ENCODE measurements at regions not wholly inside any gene's neighbourhood (a gene's known extent, or its start where the extent isn't known, plus 50 kb on each side); places are given as distances from the start of the nearest gene placed in this dataset.
"Not testable (repeated sequence)": the region's sequence is repeated elsewhere in the genome, so short reads cannot be mapped to it uniquely, and the experiment has no call there.

DNA sequence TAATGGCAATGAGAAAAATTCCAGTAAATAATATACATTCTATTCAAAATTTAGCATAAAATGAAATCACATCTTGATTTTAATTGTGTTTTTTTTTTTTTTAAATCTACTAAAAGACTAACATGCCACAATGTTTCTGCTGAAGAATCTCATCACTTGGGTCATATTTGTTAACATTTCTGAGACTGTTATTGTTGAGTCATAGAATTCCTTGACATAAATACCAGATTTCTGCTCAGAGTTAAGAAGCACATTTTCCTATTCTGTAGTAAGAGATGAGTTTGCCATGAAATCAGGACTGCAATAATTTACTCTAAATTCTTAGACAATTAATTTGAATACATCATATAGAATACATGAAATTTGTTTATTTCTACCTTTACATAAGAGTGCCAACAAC is 154.9 kb upstream of the KYNU start:
- no peak overlapping the region for H3K4me3 ChIP-seq (ENCODE audit: low read depth, low read length)
- DNase-seq (ENCODE audit: low read depth) = no peak

DNA sequence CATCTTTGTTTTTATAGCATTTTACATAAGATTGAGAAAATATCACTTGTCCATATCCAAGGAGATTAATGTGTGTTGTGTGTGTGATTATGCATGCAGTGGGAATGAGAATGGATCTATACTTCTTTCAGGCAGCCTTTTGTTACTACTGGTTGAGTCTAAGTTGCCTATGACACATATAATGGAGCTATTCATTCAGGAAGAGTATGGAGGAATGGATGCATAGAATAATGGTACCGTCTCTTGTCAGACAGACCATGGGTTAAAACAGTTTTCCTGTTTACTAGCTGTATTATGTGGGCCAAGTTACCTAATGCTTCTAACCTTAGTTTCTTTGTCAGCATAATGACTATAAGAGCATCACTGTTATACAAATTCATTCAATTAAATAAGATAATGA is 155.4 kb upstream of the KYNU start:
- no peak for DNase-seq (ENCODE audit: low read depth)
- H3K4me3 ChIP-seq (ENCODE audit: low read depth, low read length) = no peak overlapping the region

DNA sequence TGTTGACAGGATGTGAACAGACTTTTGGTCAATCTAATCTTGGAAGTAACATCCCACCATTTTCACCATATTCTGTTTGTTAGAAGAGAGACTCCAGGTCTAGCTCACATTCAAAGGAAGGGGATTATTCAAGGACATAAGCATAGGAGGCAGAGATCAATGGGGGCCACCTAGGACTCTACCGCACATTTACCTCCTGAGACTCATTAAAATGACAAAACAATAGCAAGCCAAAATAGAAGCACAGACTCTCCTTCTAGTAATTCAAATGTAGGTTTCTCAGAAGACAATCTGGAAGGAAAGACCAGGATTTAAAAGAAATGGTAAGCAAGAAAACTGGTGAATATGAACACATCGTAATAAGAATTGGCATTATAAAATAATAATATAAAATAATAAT is 156.4 kb upstream of the KYNU start:
- no peak overlapping the region for H3K4me3 ChIP-seq (ENCODE audit: low read depth, low read length)
- no peak for DNase-seq (ENCODE audit: low read depth)

- DNase-seq (ENCODE audit: low read depth) = no peak
- no peak overlapping the region for H3K4me3 ChIP-seq (ENCODE audit: low read depth, low read length)
These were observed 158.8 kb upstream of the KYNU start for GRCh38 chr2:142718576-142719155.

- H3K4me3 ChIP-seq (ENCODE audit: low read depth, low read length) = no peak overlapping the region
- peak; percentile 35 for DNase-seq (ENCODE audit: low read depth)
These were observed 160.8 kb upstream of the KYNU start for GRCh38 chr2:142716463-142717242.

GRCh38 chr2:142714600-142714999 is 162.9 kb upstream of the KYNU start:
- no peak overlapping the region for H3K4me3 ChIP-seq (ENCODE audit: low read depth, low read length)
- no peak for DNase-seq (ENCODE audit: low read depth)

GRCh38 chr2:142710336-142710735 is 167.1 kb upstream of the KYNU start:
- no peak overlapping the region for H3K4me3 ChIP-seq (ENCODE audit: low read depth, low read length)
- DNase-seq (ENCODE audit: low read depth) = no peak

GRCh38 chr2:142707318-142707717 is 170.1 kb upstream of the KYNU start:
- no peak overlapping the region for H3K4me3 ChIP-seq (ENCODE audit: low read depth, low read length)
- DNase-seq (ENCODE audit: low read depth) = no peak

- H3K4me3 ChIP-seq (ENCODE audit: low read depth, low read length); DNase-seq (ENCODE audit: low read depth): not testable (repeated sequence)
These were observed 175.1 kb upstream of the KYNU start for GRCh38 chr2:142702397-142702796.

GRCh38 chr2:142695350-142696257 is 181.9 kb upstream of the KYNU start:
- not testable (repeated sequence) for H3K4me3 ChIP-seq (ENCODE audit: low read depth, low read length); DNase-seq (ENCODE audit: low read depth)

- no peak overlapping the region for H3K4me3 ChIP-seq (ENCODE audit: low read depth, low read length)
- DNase-seq (ENCODE audit: low read depth) = no peak
These were observed 183.2 kb upstream of the KYNU start for GRCh38 chr2:142694282-142694681.

GRCh38 chr2:142693171-142693950 is 184.1 kb upstream of the KYNU start:
- no peak overlapping the region for H3K4me3 ChIP-seq (ENCODE audit: low read depth, low read length)
- DNase-seq (ENCODE audit: low read depth) = no peak

- DNase-seq (ENCODE audit: low read depth) = no peak
- H3K4me3 ChIP-seq (ENCODE audit: low read depth, low read length) = no peak overlapping the region
These were observed 188.4 kb upstream of the KYNU start for GRCh38 chr2:142688856-142689605.

DNA sequence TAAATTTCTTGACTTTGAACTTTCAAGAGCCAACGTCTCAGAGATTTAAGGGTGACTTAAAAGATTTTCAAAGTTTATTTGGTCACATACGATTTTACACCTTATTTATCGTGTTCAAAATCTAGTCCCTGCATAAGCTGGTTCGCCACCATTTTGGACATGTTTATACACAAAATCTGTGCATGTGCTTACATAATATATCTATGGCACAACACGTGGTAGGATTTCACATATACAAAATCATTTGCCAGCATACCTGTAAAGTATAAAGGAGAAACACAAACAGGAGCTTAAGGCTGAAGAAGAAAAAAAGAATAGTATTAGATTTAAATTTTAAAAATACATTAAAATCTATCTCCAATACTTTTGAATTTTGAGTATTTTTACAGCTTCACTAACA is 190.0 kb upstream of the KYNU start:
- H3K4me3 ChIP-seq (ENCODE audit: low read depth, low read length) = no peak overlapping the region
- no peak for DNase-seq (ENCODE audit: low read depth)

- no peak overlapping the region for H3K4me3 ChIP-seq (ENCODE audit: low read depth, low read length)
- DNase-seq (ENCODE audit: low read depth) = no peak
These were observed 190.4 kb upstream of the KYNU start for GRCh38 chr2:142687075-142687474.

DNA sequence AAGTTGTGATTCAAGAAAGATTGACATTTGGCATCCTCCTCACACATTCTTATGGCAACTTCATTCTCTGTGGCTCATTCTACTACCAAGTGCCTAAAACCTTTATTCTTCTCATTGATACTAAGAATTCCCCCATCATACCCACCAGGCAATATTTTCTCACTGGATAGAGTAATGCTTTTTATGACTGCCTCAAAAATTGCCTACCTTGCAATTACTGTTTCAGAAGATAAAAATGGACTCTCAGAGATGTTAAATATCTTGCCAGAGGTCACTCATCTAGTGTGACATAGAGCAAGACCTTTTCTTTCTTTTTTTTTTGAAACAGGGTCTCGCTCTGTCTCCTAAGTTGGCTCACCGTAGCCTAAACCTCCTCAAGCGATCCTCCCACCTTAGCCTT is 192.8 kb upstream of the KYNU start:
- H3K4me3 ChIP-seq (ENCODE audit: low read depth, low read length) = no peak overlapping the region
- DNase-seq (ENCODE audit: low read depth) = no peak

DNA sequence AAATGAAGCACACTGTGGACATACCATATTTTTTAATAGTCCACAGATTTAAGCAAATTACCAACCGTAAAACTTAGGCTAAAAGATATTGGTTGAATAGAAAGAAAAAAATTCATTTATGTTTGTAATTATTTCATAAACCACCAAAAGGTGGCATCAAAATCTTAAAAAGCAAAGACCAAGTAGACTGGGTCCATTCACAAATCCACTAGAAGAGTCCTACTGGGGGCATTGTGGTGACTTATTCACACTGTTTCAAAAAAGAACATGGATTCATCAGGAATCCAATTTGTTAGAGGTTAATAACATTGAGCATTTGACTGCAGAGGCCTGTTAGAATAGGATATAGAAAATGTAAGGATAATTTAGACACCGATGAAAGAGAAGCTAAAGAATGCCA is 194.9 kb upstream of the KYNU start:
- no peak overlapping the region for H3K4me3 ChIP-seq (ENCODE audit: low read depth, low read length)
- peak; percentile 1 for DNase-seq (ENCODE audit: low read depth)

- DNase-seq (ENCODE audit: low read depth) = no peak
- H3K4me3 ChIP-seq (ENCODE audit: low read depth, low read length) = no peak overlapping the region
These were observed 195.5 kb upstream of the KYNU start for GRCh38 chr2:142681952-142682351.

DNA sequence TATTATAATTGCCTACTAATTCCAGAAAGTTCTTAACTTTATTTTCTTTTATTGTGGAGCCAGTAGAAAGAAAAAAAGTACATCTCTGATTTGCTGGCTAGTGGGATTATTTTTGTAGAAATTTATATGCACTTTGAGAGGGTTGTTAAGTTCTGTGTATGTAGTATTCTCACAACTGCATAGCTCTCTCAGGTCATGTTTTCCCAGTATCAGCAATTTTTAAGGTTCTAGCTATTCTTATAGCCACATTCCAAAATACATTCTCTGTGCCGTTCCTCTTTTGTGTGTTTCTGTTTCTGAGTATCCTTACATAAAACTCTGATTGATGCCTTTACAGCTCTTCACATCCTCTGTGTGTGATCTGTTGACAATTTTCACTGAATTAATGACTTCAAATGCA is 199.3 kb upstream of the KYNU start:
- no peak overlapping the region for H3K4me3 ChIP-seq (ENCODE audit: low read depth, low read length)
- DNase-seq (ENCODE audit: low read depth) = no peak
